Renal cortical epithelial cell (primary cell): ENCODE measurements at regions not wholly inside any gene's neighbourhood (a gene's known extent, or its start where the extent isn't known, plus 50 kb on each side); places are given as distances from the start of the nearest gene placed in this dataset.

ENCODE experiments used
- DNase-seq: peaks from one replicate; pipeline ENCODE4 v3.0.0-alpha.2; 2011; ENCODE audit warnings: low read depth

GRCh38 chr17:77455111-77455890, 314.5 kb downstream of the SEC14L1 start:
- no peak for DNase-seq

DNA sequence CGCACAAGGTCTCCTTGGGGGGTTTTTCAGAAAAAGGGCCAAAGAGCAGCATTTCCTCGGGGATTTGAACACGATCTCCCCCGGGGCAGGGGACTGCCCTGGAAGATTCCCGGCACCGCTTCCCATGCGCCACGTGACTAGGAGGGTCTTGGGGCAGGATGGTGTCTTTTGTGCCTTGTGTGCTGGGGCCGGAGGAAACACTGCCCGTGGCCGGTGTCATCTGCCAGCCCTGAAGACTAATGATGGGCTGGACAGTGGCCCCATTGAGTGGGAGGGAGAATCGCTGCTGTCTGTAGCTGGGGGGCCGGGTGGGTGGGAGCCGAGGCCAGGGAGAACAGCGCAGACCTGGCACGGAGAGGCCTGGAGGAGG, 315.1 kb downstream of the SEC14L1 start:
- no peak for DNase-seq

DNA sequence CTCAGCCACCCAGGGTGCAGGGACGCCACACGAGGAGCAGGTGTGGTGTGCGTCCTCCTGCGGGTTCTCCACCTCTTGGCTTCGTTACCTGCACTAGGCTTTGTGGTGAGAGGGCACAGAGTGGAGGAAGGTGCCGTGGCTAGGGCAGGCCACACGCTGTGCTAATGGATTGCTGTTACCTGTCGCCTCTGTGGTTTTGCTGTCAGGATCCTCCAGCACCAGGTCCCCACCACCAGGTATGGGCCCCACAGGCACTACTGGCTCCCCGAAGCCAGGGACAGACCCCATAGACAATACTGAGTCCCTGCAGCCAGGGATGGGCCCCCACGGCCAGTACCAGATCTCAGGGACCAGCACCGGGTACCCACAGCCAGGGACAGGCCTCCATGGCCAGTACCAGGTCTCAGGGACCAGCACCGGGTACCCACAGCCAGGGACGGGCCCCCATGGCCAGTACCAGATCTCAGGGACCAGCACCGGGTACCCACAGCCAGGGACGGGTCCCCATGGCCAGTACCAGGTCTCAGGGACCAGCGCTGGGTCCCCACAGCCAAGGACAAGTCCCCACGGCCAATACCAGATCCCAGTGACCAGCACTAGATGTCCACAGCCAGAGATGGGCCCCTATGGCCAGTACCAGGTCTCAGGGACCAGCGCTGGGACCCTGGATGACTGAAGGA, 315.6 kb downstream of the SEC14L1 start:
- no peak for DNase-seq

DNA sequence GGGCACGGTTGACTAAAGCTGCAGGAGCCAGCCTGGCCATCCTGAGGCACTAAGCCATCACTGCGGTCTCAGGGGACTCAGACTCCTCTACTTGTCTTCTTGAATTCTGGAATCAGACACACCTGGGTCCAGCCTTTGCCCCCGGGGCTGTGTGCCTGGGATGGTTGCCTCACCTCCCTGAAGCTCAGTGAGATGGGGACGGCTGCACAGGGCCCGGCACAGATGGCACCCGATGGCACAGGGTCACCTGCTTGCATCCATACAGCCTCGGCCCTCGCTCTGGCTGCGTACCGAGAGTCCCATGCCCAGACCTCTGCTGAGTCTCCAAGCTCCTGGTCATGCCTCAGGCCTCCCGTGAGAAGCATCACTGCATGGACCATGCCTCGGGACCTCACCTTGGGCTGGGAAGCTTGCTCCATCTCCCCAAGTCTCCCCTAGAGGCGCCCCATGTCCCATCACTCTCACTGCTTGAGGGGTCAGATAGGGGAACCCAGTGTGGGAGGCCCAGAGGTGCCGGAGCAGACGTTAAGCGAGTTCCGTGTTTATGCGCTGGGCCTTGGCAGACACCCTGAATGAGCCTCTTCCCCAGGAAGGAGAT, 316.3 kb downstream of the SEC14L1 start:
- no peak for DNase-seq

DNA sequence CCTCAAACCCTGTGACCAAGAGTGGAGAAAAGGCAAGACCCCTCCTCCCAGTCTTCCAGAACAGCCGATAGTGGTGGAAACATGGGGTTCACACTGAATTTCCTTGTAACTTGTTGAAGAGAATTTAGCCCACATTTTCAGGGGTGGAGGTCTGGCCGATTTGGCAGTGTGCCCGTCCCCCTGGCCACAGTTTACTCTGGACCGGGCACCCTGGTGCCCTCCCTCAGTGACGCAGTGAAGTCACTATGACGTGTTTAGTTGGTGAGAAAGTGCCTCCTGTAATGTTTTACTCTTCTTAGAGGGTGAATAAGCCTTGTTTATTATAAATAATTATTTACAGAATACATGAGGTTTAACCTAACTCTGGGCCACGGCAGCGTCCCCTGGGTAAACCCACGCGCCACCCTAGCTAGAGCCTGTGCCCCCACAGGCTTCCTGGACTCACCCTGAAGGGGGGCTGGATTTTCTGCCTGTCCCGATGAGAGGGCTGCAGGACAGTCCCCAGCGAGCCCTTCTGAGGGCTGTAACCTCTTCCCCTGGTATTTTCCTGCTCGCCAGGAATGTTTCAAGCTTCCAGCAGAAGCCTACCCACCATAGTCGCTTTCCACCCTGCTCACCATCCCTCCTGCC, 316.9 kb downstream of the SEC14L1 start:
- no peak for DNase-seq

GRCh38 chr17:77458202-77459017, 317.6 kb downstream of the SEC14L1 start:
- no peak for DNase-seq

DNA sequence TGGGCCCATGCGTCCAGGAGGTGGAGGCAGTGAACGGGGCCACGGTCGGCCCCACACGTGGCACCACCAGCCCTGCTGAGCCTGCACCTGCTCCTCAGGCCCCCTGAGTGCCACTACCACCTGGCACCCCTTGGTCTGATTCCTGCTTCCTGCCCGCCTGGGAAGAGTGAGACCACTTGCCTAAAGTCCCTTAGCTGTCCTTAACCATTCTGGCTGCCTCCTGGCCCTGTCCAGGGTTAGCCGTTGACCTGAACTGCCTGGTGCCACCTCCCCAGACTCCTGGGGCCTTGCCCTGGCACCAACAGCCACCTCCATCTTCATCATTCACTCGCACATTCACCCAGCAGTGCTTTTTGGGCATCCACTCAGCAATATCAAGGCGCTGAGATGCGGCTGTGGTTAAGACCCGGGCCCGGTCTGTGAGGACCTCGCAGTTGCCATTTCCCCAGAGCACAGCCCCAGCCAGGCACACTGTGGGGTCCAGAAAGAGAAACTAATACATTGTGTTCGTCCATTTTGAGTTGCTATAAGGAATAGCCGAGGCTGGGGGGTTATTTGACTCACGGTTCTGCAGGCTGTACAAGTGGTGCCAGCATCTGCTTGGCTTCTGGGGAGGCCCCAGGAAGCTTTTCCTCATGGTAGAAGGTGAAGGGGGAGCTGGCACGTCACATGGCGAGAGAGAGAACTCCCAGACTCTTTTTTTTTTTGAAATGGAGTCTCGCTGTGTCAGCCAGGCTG, 318.4 kb downstream of the SEC14L1 start:
- DNase-seq: no peak

- no peak for DNase-seq
Observed at GRCh38 chr17:77460514-77461046, 319.8 kb downstream of the SEC14L1 start.

GRCh38 chr17:77461277-77462057, 320.7 kb downstream of the SEC14L1 start:
- DNase-seq: no peak

GRCh38 chr17:77462090-77462489, 321.3 kb downstream of the SEC14L1 start:
- no peak for DNase-seq

DNA sequence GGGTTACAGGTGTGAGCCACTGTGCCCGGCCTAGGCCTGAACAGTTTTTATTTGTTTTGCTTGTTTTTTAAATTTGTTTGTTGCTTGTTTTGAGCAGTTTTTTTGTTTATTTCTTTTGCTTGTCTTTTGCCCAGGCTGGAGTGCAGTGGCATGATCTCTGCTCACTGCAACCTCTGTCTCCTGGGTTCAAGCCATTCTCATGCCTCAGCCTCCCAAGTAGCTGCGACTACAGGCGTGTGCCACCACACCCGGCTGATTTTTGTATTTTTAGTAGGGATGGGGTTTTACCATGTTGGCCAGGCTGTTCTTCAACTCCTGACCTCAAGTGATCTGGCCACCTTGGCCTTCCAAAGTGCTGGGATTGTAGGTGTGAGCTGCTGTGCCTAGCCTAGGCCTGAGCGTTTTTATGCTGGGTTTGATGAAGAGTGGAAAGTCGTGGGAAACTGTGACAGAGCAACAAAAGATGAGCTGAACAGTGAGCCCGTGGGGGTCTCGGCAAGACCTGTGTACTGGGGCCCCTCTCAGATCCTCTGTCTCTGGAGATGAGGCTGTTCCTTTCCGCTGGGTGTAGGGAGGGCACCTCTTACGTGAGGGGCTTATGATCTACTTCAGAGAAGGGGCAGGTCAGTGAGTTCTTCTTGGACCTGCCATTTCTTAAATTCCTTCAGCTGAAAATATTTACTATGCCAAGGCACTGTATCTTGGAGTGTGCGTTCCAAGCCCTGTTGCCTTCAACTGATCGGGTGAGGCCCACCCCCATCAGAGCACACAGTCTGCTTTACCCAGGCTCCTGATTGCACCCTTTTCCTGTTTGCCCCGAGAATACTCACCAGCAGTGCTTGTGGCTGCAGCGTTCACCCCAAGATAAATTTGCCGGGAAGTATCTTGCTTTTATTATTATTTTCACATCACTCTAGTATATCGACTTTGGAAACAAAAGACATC, 322.1 kb downstream of the SEC14L1 start:
- DNase-seq: no peak

- DNase-seq: no peak
Observed at GRCh38 chr17:77464988-77465357, 324.2 kb downstream of the SEC14L1 start.

DNA sequence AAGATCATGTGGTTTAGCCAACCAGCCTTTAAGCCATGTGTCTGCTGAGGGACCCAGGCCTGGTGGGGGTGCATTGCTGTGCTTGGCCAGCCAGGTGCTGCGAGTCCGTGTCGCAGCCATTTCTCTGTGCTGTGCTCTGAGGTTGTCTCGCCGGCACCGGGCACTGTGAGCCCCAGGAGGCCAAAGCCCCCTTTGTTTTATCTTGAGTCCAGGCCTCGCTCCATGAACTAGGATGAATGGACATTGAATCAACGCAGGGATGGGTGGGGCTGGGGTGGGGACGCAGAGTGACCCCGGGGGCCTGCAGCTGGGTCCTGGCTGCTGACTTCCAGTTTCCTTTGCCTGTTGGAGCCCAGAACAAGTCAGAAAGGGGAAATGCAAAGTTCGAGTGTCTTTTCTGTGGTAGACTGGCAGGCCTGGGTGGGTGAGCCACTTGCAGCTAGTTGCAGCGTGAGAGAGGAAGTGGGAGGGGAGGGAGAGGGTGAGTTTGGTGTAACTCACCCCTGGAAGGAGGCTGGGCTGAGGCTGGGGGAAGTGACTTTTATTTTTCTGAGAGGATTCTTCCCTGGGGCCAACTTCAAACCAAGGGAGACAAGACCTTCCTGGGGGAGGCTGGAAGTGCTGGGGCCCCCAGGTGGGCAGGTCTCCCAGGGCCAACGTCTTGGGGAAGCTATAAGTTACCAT, 324.7 kb downstream of the SEC14L1 start:
- DNase-seq: peak; percentile 59

GRCh38 chr17:77466140-77466539, 325.4 kb downstream of the SEC14L1 start:
- no peak for DNase-seq

GRCh38 chr17:77466596-77467223, 325.9 kb downstream of the SEC14L1 start:
- DNase-seq: no peak

DNA sequence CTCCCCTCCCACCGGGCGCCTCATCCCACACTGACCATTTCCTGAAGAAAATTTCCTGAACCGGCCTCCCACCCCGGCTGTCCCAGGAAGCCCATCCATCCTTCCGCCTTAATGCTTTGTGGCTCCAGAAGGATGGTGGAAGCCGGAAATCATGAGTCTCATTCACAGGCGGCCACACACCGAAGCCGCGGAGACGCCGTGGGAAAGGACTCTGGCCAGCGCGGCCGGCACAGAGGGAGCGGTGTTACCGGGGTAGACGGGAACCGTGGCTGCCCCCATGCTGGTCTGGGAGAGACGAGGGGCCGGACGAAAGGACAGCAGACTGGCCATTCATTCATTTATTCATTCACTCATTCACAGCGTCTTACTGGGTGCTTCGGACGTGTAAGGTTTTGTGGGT, 326.8 kb downstream of the SEC14L1 start:
- DNase-seq: no peak

- DNase-seq: no peak
Observed at GRCh38 chr17:77468897-77469296, 328.1 kb downstream of the SEC14L1 start.

DNA sequence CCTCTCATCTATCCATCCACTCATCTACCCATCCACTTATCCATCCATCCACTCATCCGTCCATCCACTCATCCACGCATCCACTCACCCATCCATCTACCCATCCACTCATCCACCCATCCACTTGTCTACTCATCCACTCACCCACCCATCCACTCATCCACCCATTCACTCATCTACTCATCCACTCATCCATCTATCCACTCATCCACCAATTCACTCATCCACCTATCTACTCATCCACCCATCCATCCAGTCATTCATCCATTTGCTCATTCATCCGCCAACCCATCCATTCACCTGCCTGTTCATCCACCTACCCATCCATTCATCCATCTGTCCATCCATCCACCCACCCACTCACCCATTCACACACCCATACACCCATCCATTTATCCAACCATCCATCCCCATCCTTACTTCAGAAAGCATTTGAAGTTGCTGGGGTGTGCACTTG, 329.6 kb downstream of the SEC14L1 start:
- DNase-seq: no peak
